H9 (cell line): ENCODE measurements at regions not wholly inside any gene's neighbourhood (a gene's known extent, or its start where the extent isn't known, plus 50 kb on each side); places are given as distances from the start of the nearest gene placed in this dataset.
A peak's percentile ranks its signal among the peaks of the same experiment; 100 is the strongest.

ENCODE experiments used
- DNase-seq: peaks from one replicate; pipeline ENCODE4 v3.0.0-alpha.2; 2017
- H2AFZ ChIP-seq: one replicate; pipeline ENCODE4 v1.6.1; 2013; ENCODE audit warnings: mild to moderate bottlenecking, low read length, control low read depth, moderate library complexity
- H2AK5ac ChIP-seq: 2 replicates; pipeline ENCODE4 v1.6.1; 2013; ENCODE audit warnings: low read length, control low read depth, mixed read lengths; ENCODE audit not compliant: insufficient read length
- H2BK120ac ChIP-seq: one replicate; pipeline ENCODE4 v1.6.1; 2013; ENCODE audit warnings: low read depth, mild to moderate bottlenecking, low read length, control low read depth, inconsistent platforms; ENCODE audit not compliant: poor library complexity, severe bottlenecking
- H2BK12ac ChIP-seq: 2 replicates; pipeline ENCODE4 v1.6.1; 2013; ENCODE audit warnings: low read length, control low read depth, mixed read lengths, low read depth; ENCODE audit not compliant: insufficient read length
- H2BK15ac ChIP-seq: 2 replicates; pipeline ENCODE4 v1.6.1; 2013; ENCODE audit warnings: low read depth, low read length, control low read depth
- H2BK20ac ChIP-seq: one replicate; pipeline ENCODE4 v1.6.1; 2013; ENCODE audit warnings: low read depth, mild to moderate bottlenecking, low read length, control low read depth, inconsistent platforms; ENCODE audit not compliant: poor library complexity, severe bottlenecking
- H2BK5ac ChIP-seq: 2 replicates; pipeline ENCODE4 v1.6.1; 2013; ENCODE audit warnings: low read length, control low read depth, mixed read lengths; ENCODE audit not compliant: insufficient read length
- H3K14ac ChIP-seq: 2 replicates; pipeline ENCODE4 v1.6.1; 2013; ENCODE audit warnings: low read length, control low read depth; ENCODE audit not compliant: insufficient read depth
- H3K18ac ChIP-seq: 2 replicates; pipeline ENCODE4 v1.6.1; 2013; ENCODE audit warnings: low read depth, mild to moderate bottlenecking, mixed read lengths, low read length, control low read depth; ENCODE audit not compliant: insufficient read length
- H3K23ac ChIP-seq: 2 replicates; pipeline ENCODE4 v1.6.1; 2013; ENCODE audit warnings: low read length, control low read depth, mixed read lengths, low read depth; ENCODE audit not compliant: insufficient read length
- H3K23me2 ChIP-seq: 2 replicates; pipeline ENCODE4 v1.6.1; 2013; ENCODE audit warnings: low read depth, mild to moderate bottlenecking, mixed read lengths, low read length, control low read depth; ENCODE audit not compliant: insufficient read length, poor library complexity, severe bottlenecking
- H3K27ac ChIP-seq: 2 replicates; pipeline ENCODE4 v1.5.1; 2013; ENCODE audit warnings: low read length, control low read depth, mixed read lengths, low read depth; ENCODE audit not compliant: insufficient read length
- H3K27me3 ChIP-seq: 2 replicates; pipeline ENCODE4 v1.6.1; 2013; ENCODE audit warnings: low read length, control low read depth, inconsistent platforms; ENCODE audit not compliant: insufficient read depth
- H3K4ac ChIP-seq: 2 replicates; pipeline ENCODE4 v1.6.1; 2013; ENCODE audit warnings: low read depth, mild to moderate bottlenecking, control low read depth, inconsistent platforms, low read length, moderate library complexity
- H3K4me1 ChIP-seq: 2 replicates; pipeline ENCODE4 v1.6.1; 2013; ENCODE audit warnings: low read length, control low read depth, inconsistent platforms; ENCODE audit not compliant: insufficient read depth
- H3K4me2 ChIP-seq: 2 replicates; pipeline ENCODE4 v1.6.1; 2013; ENCODE audit warnings: low read length, control low read depth, mixed read lengths; ENCODE audit not compliant: insufficient read length, insufficient read depth
- H3K56ac ChIP-seq: 2 replicates; pipeline ENCODE4 v1.6.1; 2013; ENCODE audit warnings: low read depth, mild to moderate bottlenecking, mixed read lengths, low read length, control low read depth; ENCODE audit not compliant: insufficient read length
- H3K79me1 ChIP-seq: 2 replicates; pipeline ENCODE4 v1.6.1; 2013; ENCODE audit warnings: low read depth, mild to moderate bottlenecking, moderate library complexity, low read length, control low read depth, inconsistent platforms; ENCODE audit not compliant: insufficient read depth, poor library complexity, severe bottlenecking
- H3K79me2 ChIP-seq: 2 replicates; pipeline ENCODE4 v1.6.1; 2013; ENCODE audit warnings: low read length, control low read depth, inconsistent platforms; ENCODE audit not compliant: insufficient read depth
- H3K9ac ChIP-seq: 2 replicates; pipeline ENCODE4 v1.6.1; 2013; ENCODE audit warnings: low read length, control low read depth, mixed read lengths; ENCODE audit not compliant: insufficient read length; ENCODE audit errors: extremely low read depth
- H3K9me3 ChIP-seq: one replicate; pipeline ENCODE4 v1.6.1; 2013; ENCODE audit warnings: low read depth, low read length, inconsistent platforms; ENCODE audit not compliant: control insufficient read depth
- H3T11ph ChIP-seq: one replicate; pipeline ENCODE4 v1.6.1; 2013; ENCODE audit warnings: mild to moderate bottlenecking, low read length, control low read depth, inconsistent platforms
- H4K20me1 ChIP-seq: one replicate; pipeline ENCODE4 v1.6.1; 2013; ENCODE audit not compliant: control insufficient read depth, insufficient read length, insufficient read depth
- H4K5ac ChIP-seq: 2 replicates; pipeline ENCODE4 v1.6.1; 2013; ENCODE audit warnings: low read depth, mild to moderate bottlenecking, mixed read lengths, low read length, control low read depth; ENCODE audit not compliant: insufficient read length
- H4K8ac ChIP-seq: replicated peaks from 2 replicates; pipeline ENCODE4 v1.6.1; 2013; ENCODE audit warnings: low read length, control low read depth, mixed read lengths, low read depth; ENCODE audit not compliant: insufficient read length
- H4K91ac ChIP-seq: 2 replicates; pipeline ENCODE4 v1.6.1; 2013; ENCODE audit warnings: low read depth, mild to moderate bottlenecking, moderate library complexity, mixed read lengths, low read length, control low read depth; ENCODE audit not compliant: insufficient read length
- H3K27ac Mint-ChIP-seq, 3 experiments: 2 replicates in 2 of 3; 3 replicates in 1 of 3; pipeline ENCODE4 v1.8.0; 2020 to 2021; ENCODE audit warnings: mixed read lengths in 3 of 3, mild to moderate bottlenecking in 1 of 3, moderate library complexity in 1 of 3
- H3K27me3 Mint-ChIP-seq: 2 replicates; pipeline ENCODE4 v1.8.0; 2021; ENCODE audit warnings: low read depth, mild to moderate bottlenecking, moderate library complexity, mixed read lengths
- H3K36me3 Mint-ChIP-seq, 3 experiments: 2 replicates in 2 of 3; 3 replicates in 1 of 3; pipeline ENCODE4 v1.8.0; 2020 to 2021; ENCODE audit warnings: low read depth in 3 of 3, mixed read lengths in 3 of 3; ENCODE audit not compliant: insufficient read depth in 1 of 3
- H3K4me1 Mint-ChIP-seq, 2 experiments: 2 replicates each; pipeline ENCODE4 v1.8.0; 2020; ENCODE audit warnings: mixed read lengths in 2 of 2
- H3K4me3 Mint-ChIP-seq, 2 experiments: 2 replicates in 1 of 2; 3 replicates in 1 of 2; pipeline ENCODE4 v1.8.0; 2020 to 2021; ENCODE audit warnings: mild to moderate bottlenecking in 2 of 2, mixed read lengths in 2 of 2, moderate library complexity in 1 of 2
- H3K9me3 Mint-ChIP-seq, 2 experiments: 2 replicates in 1 of 2; 3 replicates in 1 of 2; pipeline ENCODE4 v1.8.0; 2020; ENCODE audit warnings: mild to moderate bottlenecking in 2 of 2, mixed read lengths in 2 of 2, moderate library complexity in 1 of 2
- CTCF ChIP-seq: fragments of 200-600 bp; sonication (generic); conservative IDR thresholded peaks from 3 replicates; pipeline ENCODE4 v1.8.0; 2021; ENCODE audit warnings: antibody characterized with exemption, mild to moderate bottlenecking
- WGBS: extraction: QIAGEN DNeasy Blood & Tissue Kit; methylation state at CpG from one replicate; pipeline ENCODE4 v1.1.7; 2013; ENCODE audit warnings: missing lambda C conversion rate, low lambda C conversion rate, mixed read lengths; ENCODE audit not compliant: insufficient read length; ENCODE audit errors: extremely low coverage; 5-methylcytosine and 5-hydroxymethylcytosine counted together

DNA sequence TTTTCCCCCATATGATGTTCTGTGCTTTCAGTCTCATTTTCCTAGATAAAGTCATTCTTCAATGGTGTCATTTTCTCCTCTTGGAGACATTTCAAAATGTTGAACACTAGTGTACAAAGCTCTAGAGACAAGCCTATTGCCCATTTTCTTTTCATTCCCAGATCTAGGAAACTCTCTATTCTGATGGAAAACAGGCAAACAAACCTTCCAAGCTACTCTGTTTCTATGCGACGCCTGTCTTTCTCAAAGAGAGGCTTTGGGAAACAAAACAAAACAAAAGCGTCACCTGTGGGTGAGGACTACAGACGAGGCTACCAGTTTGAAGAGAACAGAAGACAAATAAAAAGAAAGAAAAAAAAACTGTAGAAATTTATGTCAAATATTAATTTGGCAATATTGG, 311.0 kb downstream of the CBLN2 start:
- Mint-ChIP-seq H3K27me3 (no peaks in the 10 kb centered on the region), H3K36me3 (peaks cover 0 to 4% (median 0%) of the 10 kb centered on the region in 3 experiments; a peak in 2 of 7 replicates), H3K9me3 (peaks cover 0 to 3% of the 10 kb centered on the region in 2 experiments; a peak in 1 of 5 replicates), H3K4me3 (no peak overlapping the region; a peak in 1 of 5 replicates), H3K27ac (peak overlapping the region; percentile 33 to 85 (median 64); a peak in 4 of 7 replicates), H3K4me1 (peaks cover 27 to 28% of the 10 kb centered on the region in 2 experiments)
- Histone ChIP-seq H4K91ac (no peak overlapping the region), H3K56ac (no peak overlapping the region), H2AK5ac (no peak overlapping the region), H4K8ac (no peak overlapping the region), H3K23ac (no peak overlapping the region), H2BK12ac (no peak overlapping the region), H3K9me3 (no peaks in the 10 kb centered on the region), H2BK120ac (peak overlapping the region; percentile 80), H3K79me1 (no peaks in the 10 kb centered on the region), H3K27me3 (no peaks in the 10 kb centered on the region), H3K18ac (no peak overlapping the region), H3K4me1 (no peaks in the 10 kb centered on the region), H2BK20ac (no peak overlapping the region), H3K9ac (no peak overlapping the region), H3K4me2 (no peak overlapping the region), H3K4ac (no peak overlapping the region), H3K23me2 (no peaks in the 10 kb centered on the region), H2BK15ac (no peak overlapping the region), H4K20me1 (no peaks in the 10 kb centered on the region), H3K27ac (no peak overlapping the region), H3K79me2 (no peaks in the 10 kb centered on the region), H2AFZ (no peak overlapping the region), H3K14ac (no peak overlapping the region), H4K5ac (no peak overlapping the region), H2BK5ac (no peak overlapping the region), H3T11ph (no peak overlapping the region)
- TF ChIP-seq CTCF: no peak
- no peak for DNase-seq
- WGBS: no CpG with 5 or more reads among the region's 4 CpGs
